ENCODE measurements at regions not wholly inside any gene's neighbourhood (a gene's known extent, or its start where the extent isn't known, plus 50 kb on each side); places are given as distances from the start of the nearest gene placed in this dataset.

- TF ChIP-seq, protein P1, sequence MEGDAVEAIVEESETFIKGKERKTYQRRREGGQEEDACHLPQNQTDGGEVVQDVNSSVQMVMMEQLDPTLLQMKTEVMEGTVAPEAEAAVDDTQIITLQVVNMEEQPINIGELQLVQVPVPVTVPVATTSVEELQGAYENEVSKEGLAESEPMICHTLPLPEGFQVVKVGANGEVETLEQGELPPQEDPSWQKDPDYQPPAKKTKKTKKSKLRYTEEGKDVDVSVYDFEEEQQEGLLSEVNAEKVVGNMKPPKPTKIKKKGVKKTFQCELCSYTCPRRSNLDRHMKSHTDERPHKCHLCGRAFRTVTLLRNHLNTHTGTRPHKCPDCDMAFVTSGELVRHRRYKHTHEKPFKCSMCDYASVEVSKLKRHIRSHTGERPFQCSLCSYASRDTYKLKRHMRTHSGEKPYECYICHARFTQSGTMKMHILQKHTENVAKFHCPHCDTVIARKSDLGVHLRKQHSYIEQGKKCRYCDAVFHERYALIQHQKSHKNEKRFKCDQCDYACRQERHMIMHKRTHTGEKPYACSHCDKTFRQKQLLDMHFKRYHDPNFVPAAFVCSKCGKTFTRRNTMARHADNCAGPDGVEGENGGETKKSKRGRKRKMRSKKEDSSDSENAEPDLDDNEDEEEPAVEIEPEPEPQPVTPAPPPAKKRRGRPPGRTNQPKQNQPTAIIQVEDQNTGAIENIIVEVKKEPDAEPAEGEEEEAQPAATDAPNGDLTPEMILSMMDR (tag by site-specific recombination; IDR thresholded peaks at IDR 0.05): no peak
- TF ChIP-seq SALL2 (tag by site-specific recombination; IDR thresholded peaks at IDR 0.05; ENCODE audit: borderline replicate concordance) (no peak), ZNF776 (tag by site-specific recombination; IDR thresholded peaks at IDR 0.05; ENCODE audit: borderline replicate concordance) (no peak), ZNF645 (tag by site-specific recombination; IDR thresholded peaks at IDR 0.05) (no peak), SCRT2 (tag by site-specific recombination; IDR thresholded peaks at IDR 0.05) (no peak), ZNF785 (tag by site-specific recombination; IDR thresholded peaks at IDR 0.05) (no peak), ZNF223 (tag by site-specific recombination; IDR thresholded peaks at IDR 0.05) (no peak), ZNF629 (tag by site-specific recombination; IDR thresholded peaks at IDR 0.05) (no peak)
- TF ChIP-seq, protein P2, sequence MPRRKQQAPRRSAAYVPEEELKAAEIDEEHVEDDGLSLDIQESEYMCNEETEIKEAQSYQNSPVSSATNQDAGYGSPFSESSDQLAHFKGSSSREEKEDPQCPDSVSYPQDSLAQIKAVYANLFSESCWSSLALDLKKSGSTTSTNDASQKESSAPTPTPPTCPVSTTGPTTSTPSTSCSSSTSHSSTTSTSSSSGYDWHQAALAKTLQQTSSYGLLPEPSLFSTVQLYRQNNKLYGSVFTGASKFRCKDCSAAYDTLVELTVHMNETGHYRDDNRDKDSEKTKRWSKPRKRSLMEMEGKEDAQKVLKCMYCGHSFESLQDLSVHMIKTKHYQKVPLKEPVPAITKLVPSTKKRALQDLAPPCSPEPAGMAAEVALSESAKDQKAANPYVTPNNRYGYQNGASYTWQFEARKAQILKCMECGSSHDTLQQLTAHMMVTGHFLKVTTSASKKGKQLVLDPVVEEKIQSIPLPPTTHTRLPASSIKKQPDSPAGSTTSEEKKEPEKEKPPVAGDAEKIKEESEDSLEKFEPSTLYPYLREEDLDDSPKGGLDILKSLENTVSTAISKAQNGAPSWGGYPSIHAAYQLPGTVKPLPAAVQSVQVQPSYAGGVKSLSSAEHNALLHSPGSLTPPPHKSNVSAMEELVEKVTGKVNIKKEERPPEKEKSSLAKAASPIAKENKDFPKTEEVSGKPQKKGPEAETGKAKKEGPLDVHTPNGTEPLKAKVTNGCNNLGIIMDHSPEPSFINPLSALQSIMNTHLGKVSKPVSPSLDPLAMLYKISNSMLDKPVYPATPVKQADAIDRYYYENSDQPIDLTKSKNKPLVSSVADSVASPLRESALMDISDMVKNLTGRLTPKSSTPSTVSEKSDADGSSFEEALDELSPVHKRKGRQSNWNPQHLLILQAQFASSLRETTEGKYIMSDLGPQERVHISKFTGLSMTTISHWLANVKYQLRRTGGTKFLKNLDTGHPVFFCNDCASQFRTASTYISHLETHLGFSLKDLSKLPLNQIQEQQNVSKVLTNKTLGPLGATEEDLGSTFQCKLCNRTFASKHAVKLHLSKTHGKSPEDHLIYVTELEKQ (tag by site-specific recombination; IDR thresholded peaks at IDR 0.05; ENCODE audit: borderline replicate concordance): no peak
These were observed 562.6 kb downstream of the DCDC2C start for GRCh38 chr2:4265936-4266335.
